Body of pancreas (tissue), 4 donors: ENCODE measurements at regions not wholly inside any gene's neighbourhood (a gene's known extent, or its start where the extent isn't known, plus 50 kb on each side); places are given as distances from the start of the nearest gene placed in this dataset.

Experiments used
- POLR2A ChIP-seq, 3 donors: fragments of 450-650 bp; IDR thresholded peaks; one replicate each; pipeline ENCODE4 v1.6.1; 2016; ENCODE audit warnings: antibody characterized with exemption in 3 of 3, mild to moderate bottlenecking in 2 of 3
- TF ChIP-seq, protein P1 (sequence below), 7 experiments: fragments of 450-650 bp in 4 of 7; fragments of 200-600 bp in 3 of 7; sonication (generic) in 3 of 7; IDR thresholded peaks; one replicate each; pipeline ENCODE4 v1.5.1; 2016 to 2019; ENCODE audit warnings: antibody characterized with exemption in 7 of 7

DNA sequence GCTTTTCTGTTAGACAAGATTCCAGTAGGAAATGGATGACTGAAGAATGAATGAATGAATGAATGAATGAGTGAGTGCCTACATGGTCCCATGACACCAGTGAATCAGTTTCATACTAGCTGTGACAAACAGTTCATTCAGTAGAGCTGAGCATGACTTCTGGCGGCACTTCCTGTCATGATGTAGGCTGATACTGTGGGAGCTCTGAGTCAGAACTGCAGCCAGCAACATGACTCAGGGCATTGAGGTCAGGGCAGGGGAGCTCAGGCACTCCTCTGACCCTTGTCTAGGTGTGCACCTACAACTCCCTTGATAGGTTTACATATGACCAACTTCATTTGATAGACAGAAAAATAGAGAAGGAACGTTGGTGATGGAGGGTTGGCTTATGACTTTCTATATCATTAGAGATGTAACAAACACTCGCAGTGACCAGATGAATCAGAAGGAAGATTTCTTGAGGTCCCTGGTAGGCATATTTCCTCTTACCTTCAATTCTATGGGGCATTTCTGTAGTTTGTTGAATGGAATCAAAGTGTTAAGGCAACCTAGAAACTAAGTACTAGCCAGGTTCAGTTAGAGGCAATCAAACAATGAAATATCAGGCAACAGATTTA is 139.3 kb upstream of the ARHGAP5 start:
- TF ChIP-seq, protein P1, sequence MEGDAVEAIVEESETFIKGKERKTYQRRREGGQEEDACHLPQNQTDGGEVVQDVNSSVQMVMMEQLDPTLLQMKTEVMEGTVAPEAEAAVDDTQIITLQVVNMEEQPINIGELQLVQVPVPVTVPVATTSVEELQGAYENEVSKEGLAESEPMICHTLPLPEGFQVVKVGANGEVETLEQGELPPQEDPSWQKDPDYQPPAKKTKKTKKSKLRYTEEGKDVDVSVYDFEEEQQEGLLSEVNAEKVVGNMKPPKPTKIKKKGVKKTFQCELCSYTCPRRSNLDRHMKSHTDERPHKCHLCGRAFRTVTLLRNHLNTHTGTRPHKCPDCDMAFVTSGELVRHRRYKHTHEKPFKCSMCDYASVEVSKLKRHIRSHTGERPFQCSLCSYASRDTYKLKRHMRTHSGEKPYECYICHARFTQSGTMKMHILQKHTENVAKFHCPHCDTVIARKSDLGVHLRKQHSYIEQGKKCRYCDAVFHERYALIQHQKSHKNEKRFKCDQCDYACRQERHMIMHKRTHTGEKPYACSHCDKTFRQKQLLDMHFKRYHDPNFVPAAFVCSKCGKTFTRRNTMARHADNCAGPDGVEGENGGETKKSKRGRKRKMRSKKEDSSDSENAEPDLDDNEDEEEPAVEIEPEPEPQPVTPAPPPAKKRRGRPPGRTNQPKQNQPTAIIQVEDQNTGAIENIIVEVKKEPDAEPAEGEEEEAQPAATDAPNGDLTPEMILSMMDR (IDR thresholded peaks at IDR 0.05) = no peak
- TF ChIP-seq POLR2A (IDR thresholded peaks at IDR 0.05) = no peak
